HPDE6-E6E7 (cell line): ENCODE measurements at regions not wholly inside any gene's neighbourhood (a gene's known extent, or its start where the extent isn't known, plus 50 kb on each side); places are given as distances from the start of the nearest gene placed in this dataset.
"Not testable (repeated sequence)": the region's sequence is repeated elsewhere in the genome, so short reads cannot be mapped to it uniquely, and the experiment has no call there.

ENCODE experiments used
- DNase-seq: peaks from one replicate; pipeline ENCODE4 v3.0.0; 2011; ENCODE audit warnings: missing footprints; ENCODE audit errors: extremely low spot score

DNA sequence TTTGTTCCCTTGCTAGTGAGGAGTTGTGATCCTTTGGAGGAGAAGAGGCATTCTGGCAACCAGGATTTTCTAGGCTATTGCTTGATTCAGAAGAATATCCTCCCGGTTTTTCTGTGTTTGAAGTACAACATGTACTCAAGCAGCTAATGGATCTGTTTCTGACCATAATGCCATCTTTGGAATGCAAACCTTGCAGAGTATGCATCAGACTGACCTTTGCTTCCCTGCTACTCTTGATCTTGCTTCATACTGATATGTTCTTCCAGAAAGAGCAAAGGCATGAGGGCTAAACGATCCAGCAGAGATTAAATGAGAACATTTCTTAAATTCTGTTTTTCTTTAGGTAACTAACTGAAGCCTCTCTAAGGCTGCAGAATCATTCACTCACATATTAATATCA lies 265.4 kb upstream of the SLC7A11 start:
- no peak for DNase-seq

DNA sequence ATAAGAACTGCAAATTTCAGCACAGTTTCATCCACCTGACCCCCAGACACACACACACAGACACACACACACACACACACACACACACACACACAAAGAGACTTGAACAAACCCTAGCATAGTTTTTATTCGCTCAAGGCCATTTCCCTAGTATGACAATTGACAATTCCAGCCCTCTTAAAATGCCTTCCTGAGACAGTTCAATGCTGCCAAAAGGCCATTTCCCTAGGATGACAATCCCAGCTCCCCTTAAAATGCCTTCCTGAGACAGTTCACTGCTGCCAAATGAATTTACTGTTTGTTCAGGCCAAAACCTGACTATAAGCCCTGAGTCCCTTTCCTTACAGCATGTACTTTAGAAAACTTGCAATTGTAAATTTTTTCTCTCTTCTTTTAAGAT lies 259.5 kb upstream of the SLC7A11 start:
- no peak for DNase-seq

DNA sequence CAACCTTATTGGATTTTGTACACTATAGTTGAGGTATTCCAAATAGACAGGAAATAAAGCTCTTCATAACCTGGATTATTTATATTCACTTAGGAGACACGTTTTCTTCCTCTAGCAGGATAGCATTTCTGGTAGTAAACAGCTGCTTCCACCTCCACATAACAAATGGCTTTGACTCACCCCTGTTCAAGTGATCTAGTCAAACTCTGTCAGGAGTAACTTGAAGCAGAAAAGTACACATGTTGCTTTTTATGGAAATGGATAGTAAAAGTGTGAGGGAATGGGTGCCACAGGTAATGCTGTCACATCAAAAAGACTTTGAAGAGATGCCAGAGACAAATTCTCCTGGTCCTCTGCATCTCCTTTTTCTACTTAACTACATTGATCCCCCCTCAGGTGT lies 258.7 kb upstream of the SLC7A11 start:
- no peak for DNase-seq

DNA sequence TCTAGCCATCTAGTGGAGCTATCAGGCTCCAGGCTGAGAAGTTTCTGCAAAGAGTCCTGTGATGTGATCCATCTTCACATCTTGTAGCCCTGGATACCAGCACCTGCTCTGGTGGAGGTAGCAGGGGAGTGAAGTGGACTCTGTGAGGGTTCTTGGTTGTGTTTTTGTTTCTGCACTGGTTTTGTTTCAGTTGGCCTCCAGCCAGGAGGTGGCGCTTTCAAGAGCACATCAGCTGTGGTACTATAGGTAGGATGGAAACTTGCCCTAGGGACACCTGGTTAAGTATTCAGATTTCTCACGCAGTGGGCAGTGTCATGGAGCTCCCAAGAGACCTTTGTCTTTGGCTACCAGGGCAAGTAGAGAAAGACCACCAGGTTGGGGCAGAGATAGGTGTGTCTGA lies 257.5 kb upstream of the SLC7A11 start:
- no peak for DNase-seq

DNA sequence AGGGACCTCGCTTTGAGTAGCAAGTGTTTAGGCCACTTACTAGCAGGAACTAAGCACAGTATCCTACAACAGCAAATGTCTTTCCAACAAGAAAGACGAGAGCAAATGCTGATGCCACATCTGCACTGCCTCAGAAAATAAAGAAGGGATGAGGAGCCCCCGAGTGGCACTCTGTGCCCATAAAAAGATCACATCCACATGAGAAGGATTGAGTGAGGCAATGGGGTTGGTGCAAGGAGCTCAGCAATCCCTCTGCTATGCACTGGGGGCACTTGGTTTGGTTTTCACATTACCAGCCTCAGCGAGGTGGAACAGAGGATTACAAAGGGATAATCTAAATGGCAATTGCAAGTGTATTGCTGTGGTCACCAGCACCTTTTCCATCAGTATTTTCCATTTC lies 252.8 kb upstream of the SLC7A11 start:
- peak; percentile 35 for DNase-seq

DNA sequence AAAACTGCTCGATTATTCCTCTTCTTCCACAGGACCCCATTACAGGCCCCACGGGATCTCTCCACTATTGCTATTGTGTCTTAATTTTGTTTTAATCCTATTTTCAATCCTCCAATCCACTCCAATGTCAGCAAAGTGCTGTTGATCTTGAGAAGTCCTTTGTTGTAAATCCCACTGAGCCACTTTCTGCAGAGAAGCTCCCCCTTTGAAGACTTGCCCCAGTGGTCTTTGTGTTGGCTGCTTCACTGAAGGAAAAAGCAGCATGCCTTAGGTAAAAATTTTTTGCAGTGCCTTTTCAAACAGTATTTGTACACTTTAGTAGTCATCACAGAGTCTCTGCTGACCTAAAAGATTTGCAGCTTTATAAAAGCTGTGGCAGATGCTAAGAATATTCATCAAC lies 252.0 kb upstream of the SLC7A11 start:
- DNase-seq = no peak

DNA sequence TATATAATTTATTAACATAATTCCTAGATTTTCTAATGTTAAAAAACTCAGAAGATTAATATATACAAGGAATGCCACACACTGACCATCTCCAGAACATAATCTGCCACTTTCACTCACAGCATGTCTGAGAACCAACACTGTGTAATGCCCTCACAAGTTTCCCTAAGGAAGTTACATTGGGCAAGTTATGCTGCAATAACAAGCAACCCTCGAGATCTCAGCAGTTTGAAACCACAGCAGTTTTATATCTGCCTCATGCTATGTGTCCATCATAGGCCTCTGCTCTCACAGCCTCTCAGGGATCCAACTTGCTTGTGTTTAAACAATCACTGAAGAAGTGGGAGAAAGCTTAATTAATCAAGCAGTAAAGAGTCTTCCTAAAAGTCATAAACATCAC lies 250.0 kb upstream of the SLC7A11 start:
- no peak for DNase-seq

DNA sequence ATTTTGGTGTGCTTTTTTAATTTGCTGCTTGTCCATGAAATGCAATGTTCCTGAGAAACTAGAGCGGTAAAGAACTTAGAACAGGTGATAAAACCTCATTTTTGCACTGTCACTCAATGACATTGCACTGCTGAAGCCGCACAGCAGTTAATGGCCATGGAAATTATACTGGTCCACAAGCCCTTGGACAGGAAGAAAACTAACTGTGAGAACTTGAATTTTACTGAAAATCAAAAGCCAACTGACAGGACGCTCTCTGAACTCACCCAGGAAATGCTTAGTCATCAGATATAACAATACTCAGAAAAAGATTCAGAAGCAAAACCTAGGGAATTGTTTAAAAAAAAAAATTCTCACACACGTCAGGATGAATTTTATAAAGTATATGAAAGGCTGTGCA lies 246.4 kb upstream of the SLC7A11 start:
- peak; percentile 12 for DNase-seq

DNA sequence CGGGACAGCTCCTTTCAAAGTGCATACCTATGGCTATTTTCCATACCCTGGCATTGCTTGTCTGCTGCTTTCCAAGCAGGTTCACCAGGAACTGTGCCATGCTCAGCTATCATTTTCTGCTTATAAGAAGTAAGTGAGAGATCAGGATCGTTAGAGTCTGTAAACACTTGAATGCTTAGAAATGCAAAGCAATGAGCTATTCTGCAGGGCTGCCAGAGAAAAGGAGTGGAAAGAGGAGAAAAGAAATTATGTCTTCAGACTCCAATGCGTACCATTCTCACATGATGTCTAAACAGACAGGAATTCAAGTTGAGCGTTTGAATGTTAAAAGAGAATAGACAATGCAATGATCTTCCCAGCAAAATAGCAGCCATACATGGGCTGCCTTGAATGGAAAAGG lies 245.5 kb upstream of the SLC7A11 start:
- DNase-seq = no peak

DNA sequence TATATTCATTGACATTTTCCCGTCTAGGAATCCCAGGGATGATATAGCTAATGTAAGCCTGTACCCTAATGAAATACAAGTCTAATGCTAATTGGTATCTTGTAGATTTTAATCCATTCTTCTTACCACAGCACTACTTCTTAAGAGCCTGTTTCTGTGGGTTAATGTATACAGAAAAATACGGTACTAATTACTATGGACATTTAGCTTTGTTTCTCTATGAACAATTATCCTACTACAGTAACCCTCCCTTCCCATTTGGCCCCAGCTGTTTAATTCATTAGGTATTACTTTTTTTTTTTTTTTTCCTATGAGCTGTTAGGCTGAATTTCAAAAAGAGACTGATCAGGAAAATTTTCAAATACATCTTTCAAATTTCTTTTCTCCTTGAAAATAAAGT lies 245.1 kb upstream of the SLC7A11 start:
- DNase-seq = no peak

DNA sequence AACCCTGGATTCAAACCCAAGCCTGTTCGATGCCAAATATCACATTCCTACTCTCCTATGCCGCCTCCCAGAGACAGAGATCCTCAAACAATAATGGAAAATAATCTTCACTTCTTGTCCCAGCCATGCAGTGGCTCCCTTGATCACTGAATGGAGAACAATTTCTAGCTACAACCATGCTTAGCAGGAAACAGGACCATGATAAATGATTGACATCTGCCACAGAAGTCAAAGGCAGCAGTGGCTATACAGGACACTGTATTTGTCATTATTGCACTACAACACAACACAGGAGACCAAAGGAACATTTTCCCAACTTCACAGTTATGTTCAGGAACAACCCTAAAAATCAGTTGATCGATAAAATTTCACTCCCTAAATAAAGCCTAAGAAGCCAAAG lies 243.3 kb upstream of the SLC7A11 start:
- no peak for DNase-seq

DNA sequence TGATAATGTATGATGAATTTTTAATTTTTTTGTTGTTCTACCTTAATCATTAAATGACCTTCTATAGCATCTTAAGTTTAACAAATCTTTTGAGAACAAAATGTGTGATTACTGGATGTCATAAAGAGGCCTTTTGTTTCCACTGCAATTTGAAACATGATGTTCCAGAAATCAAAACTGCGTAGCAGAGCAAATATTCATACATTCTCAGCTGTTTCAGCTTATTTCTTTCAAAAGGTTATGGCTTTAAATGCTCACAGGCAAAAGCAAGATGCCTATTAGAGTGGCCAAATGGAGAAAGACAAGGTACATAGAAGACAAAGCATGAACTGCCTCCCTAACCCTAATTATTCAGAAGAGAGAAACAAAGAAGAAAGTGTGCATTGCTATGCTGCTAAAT lies 233.0 kb upstream of the SLC7A11 start:
- no peak for DNase-seq

DNA sequence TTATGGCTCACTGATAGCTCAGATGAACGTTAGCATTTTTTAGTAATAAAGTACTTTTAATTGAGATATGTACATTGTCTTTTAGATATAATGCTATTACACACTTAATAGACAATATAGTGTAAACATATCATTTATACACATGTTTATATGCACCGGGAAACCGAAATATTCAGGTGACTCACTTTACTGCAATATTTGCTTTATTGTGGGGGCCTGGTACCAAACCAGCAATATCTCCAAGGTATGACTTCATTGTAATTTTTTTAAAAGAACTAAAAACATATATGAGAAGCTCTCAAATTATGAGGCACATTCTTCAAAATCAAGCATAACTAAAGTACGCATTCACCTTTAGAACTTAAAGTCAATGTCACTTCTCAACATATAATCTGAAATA lies 231.2 kb upstream of the SLC7A11 start:
- no peak for DNase-seq

DNA sequence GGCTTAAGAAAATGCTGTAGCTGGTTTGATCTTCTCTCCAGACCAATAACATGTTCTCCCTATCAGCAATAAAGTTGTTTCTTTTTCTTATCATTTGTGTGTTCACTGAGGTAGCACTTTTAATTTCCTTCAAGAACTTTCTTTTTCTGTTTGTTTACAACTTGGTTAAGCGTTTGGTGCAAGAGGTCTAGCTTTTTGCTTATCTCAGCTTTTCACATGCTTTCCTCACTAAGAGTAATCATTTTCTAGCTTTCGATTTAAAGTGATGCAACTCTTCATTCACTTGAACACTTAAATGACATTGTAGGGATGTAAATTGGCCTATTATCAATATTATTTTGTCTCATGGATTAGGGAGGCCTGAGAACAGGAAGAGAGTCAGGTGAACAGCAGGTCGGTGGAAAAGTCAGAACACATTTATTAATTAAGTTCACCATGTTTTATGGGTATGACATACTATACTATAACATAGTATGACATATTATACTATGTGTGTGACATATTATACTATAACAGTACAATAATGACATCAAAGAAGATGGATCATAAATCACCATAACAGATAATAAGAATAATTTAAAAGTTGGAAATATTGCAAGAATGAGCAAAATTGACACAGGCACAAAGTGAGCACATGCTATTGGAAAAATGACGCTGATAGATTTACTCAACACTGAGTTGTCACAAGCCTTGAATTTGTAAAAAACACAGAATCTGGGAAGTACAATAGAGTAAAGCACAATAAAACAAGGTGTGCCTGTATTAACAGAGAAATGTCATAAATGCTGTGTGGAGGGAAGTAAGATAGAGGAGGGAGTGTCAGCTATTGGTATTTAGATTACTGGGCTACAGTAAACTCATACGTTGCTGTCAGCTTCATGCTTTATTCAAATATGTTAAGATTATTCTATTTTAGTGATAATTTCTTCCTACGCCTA lies 218.6 kb upstream of the SLC7A11 start:
- no peak for DNase-seq

DNA sequence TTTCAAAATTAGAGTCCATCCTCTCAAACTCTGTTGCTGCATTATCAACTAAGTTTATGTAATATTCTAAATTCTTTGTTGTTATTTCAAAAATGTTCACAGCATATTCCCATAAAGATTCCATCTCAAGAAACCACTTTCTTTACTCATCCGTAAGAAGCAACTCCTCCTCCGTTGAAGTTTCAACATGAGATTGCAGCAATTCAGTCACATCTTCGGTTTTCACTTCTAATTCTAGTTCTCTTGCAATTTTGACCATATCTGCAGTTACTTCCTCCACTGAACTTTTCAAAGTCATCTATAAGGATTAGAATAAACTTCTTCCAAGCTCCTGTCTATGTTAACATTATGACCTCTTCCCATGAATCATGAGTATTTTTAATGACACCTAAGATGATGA lies 216.6 kb upstream of the SLC7A11 start:
- DNase-seq = no peak

DNA sequence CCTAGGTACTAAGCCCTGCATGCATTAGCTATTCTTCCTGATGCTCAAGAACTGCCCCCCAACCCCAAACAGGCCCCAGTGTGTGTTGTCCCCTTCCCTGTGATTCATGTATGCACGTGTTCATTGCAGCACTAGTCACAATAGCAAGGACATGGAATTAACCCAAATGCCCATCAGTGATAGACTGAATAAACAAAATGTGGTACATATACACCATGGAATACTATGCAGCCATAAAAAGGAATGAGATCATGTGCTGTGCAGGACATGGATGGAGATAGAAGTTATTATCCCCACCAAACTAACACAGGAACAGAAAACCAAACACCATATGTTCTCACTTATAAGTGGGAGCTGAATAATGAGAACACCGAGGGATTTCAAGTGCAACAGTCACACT lies 214.2 kb upstream of the SLC7A11 start:
- not testable (repeated sequence) for DNase-seq

DNA sequence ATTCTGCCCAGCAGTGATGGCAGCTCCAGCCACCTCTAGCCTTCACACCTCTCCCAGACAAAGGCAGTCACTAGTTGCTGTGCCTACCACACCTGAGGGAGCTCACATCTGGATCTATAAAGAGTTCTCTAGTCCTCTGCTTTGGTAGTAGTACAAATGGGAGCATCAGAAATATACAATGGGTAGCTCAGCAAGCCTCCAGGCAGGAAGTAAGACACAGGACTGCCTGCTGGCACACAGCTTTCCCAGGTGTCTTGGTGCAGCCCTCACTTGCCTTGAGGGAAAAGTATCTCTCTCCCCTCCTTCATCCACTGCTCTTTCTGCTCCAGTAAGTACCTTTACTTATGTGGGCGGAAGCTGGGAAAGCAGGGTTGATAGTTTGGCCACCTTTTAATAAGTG lies 212.9 kb upstream of the SLC7A11 start:
- no peak for DNase-seq

DNA sequence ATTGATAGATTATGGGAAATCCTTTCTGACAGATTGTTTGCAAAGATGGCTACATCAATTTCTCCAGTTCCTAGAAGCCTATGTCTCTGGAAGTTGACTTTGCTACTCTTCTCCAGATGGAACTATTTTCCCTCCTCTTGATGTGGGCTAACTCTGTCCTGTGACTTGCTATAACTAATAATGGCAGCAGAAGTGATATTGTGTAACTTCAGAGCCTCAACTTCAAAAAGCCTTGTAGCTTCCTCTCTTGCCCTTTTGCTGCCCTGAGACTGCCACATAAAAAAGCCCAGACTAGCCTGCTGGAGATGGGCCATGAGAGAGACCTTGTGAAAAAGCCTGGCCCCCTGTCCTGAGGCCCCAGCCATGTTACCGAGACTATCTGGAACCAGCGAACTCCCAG lies 210.7 kb upstream of the SLC7A11 start:
- no peak for DNase-seq

DNA sequence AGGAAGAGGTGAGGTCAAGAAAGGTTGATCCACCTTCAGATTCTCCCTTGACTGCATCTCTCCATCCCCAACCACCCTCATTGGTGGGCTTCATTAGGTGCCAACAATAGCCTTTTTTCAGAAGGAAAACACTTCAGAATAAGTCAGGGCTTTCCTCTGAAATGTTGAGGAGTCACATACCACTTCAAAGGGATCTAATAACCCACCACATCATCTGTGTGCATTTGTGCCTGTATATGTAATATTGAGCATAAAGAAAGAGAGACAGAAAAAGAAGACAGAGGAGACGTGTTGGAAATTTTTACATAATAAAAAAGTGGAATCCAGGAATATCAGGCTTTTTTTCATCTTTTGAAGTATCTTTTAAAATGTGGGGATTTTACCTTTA lies 209.1 kb upstream of the SLC7A11 start:
- no peak for DNase-seq

DNA sequence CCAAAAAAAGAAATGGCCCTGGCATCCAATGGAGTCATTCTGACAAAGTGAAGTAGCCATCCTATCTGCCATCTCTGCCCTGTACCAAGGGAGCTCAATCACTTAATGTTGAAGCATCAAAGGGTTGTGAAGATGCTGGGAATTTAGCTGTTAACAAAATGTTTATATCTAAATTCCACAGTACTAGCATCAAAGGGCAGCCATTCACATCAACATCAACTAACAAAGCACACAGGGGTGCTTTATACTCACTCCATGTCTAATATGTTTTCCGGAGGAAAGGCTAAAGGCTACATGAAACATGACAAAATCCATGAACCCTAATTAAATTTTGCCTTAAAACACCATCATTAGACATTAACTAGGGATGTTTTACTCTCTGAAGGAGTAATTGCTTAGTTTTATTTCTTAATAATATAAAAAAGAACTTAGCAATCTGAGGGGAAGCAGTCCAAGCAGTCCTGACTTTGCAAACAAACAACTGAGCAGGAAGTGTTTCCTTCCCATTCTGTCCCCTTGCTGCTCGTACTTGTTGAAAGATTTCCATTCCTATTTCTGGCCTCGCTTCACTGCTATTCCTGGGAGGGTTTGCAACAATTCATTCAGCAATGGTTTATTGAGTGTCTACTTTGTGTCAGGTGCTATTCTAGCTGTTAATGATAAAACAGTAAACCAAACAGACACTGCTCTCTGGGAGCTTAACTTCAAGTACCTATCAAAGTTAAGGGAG lies 208.6 kb upstream of the SLC7A11 start:
- no peak for DNase-seq

DNA sequence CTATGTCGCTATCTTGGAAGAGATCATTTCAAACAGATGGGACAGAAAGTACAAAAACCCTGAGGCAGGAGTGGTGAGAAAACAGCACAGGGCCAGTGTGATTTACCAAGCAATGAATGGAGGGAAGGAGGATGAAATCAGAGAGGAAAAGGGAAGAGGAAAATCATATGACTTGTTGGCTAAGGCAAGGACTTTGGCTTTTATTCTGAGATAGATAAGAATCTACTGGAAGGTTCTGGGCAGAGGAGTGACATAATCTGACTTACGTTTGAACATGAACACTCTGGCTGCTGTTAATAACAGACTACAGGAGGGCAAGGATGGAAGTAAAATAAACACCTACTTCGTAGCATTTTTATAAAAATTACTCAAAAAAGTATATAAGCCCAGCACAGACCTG lies 207.8 kb upstream of the SLC7A11 start:
- no peak for DNase-seq

DNA sequence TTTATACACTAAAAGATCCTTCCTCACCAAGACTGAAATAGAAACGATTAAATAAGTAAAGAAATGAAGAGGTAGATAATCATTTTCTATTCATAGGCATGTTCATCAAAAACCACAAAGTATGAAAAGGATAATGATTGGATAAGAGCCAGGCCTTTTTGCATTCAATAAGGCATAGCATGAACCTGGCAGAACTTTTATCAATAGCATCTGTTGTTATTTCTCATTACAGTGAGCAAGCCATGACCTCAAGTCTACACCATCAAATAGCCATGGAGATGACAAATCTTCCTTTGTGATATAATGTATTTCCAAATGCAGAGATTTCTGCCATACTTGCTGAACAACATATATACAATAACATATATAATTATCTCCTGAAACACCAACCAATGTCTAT lies 206.0 kb upstream of the SLC7A11 start:
- no peak for DNase-seq

DNA sequence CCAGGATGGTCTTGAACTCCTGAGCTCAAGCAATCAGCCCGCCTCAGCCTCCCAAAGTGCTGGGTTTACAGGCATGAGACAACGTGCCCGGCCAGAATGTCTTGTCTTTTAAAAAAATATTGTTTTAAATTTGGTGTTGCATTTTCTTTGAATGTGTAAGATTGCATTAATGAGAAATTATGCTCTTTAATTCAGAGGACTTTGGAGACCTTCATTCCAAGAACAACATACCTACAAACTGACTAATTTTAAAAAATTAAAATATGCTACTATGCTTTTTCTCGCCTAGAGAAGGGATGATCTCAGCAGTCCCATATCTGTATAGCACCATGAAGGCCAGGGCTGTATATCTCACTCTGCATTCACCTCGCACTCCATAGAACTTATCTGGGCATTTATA lies 204.3 kb upstream of the SLC7A11 start:
- no peak for DNase-seq
